ENCODE measurements at regions not wholly inside any gene's neighbourhood (a gene's known extent, or its start where the extent isn't known, plus 50 kb on each side); places are given as distances from the start of the nearest gene placed in this dataset.

- Histone ChIP-seq H3K4me3 (ENCODE audit: low read length in 2 of 2) (no peak overlapping the region), H3K9ac (ENCODE audit: low read length in 2 of 2) (no peak overlapping the region), H3K9me3 (ENCODE audit: control insufficient read depth in 2 of 2, low read length in 2 of 2) (no peaks in the 10 kb centered on the region), H3K4me1 (ENCODE audit: control insufficient read depth, insufficient read depth, low read length) (no peaks in the 10 kb centered on the region), H3K36me3 (ENCODE audit: control insufficient read depth in 2 of 2, insufficient read depth in 2 of 2, low read length in 2 of 2) (no peaks in the 10 kb centered on the region), H3K27me3 (ENCODE audit: control insufficient read depth in 1 of 2, insufficient read depth in 2 of 2, low read length in 2 of 2) (no peaks in the 10 kb centered on the region), H3K27ac (ENCODE audit: low read length) (no peak overlapping the region)
These were observed 947.7 kb upstream of the SLIT2 start for GRCh38 chr4:19304028-19304427.

- Histone ChIP-seq H3K36me3 (ENCODE audit: control insufficient read depth in 2 of 2, insufficient read depth in 2 of 2, low read length in 2 of 2) (no peaks in the 10 kb centered on the region), H3K27ac (ENCODE audit: low read length) (no peak overlapping the region), H3K9ac (ENCODE audit: low read length in 2 of 2) (no peak overlapping the region), H3K4me1 (ENCODE audit: control insufficient read depth, insufficient read depth, low read length) (no peaks in the 10 kb centered on the region), H3K4me3 (ENCODE audit: low read length in 2 of 2) (no peak overlapping the region), H3K27me3 (ENCODE audit: control insufficient read depth in 1 of 2, insufficient read depth in 2 of 2, low read length in 2 of 2) (no peaks in the 10 kb centered on the region), H3K9me3 (ENCODE audit: control insufficient read depth in 2 of 2, low read length in 2 of 2) (no peaks in the 10 kb centered on the region)
These were observed 950.2 kb upstream of the SLIT2 start for GRCh38 chr4:19301527-19301926.

GRCh38 chr4:19300213-19300612 is 951.5 kb upstream of the SLIT2 start:
- Histone ChIP-seq H3K27me3 (ENCODE audit: control insufficient read depth in 1 of 2, insufficient read depth in 2 of 2, low read length in 2 of 2) (no peaks in the 10 kb centered on the region), H3K4me1 (ENCODE audit: control insufficient read depth, insufficient read depth, low read length) (no peaks in the 10 kb centered on the region), H3K36me3 (ENCODE audit: control insufficient read depth in 2 of 2, insufficient read depth in 2 of 2, low read length in 2 of 2) (no peaks in the 10 kb centered on the region), H3K27ac (ENCODE audit: low read length) (no peak overlapping the region), H3K4me3 (ENCODE audit: low read length in 2 of 2) (no peak overlapping the region), H3K9ac (ENCODE audit: low read length in 2 of 2) (no peak overlapping the region), H3K9me3 (ENCODE audit: control insufficient read depth in 2 of 2, low read length in 2 of 2) (no peaks in the 10 kb centered on the region)

- Histone ChIP-seq H3K4me1 (ENCODE audit: control insufficient read depth, insufficient read depth, low read length) (no peaks in the 10 kb centered on the region), H3K27me3 (ENCODE audit: control insufficient read depth in 1 of 2, insufficient read depth in 2 of 2, low read length in 2 of 2) (no peaks in the 10 kb centered on the region), H3K9ac (ENCODE audit: low read length in 2 of 2) (no peak overlapping the region), H3K4me3 (ENCODE audit: low read length in 2 of 2) (no peak overlapping the region), H3K9me3 (ENCODE audit: control insufficient read depth in 2 of 2, low read length in 2 of 2) (no peaks in the 10 kb centered on the region), H3K27ac (ENCODE audit: low read length) (no peak overlapping the region), H3K36me3 (ENCODE audit: control insufficient read depth in 2 of 2, insufficient read depth in 2 of 2, low read length in 2 of 2) (no peaks in the 10 kb centered on the region)
These were observed 952.7 kb upstream of the SLIT2 start for GRCh38 chr4:19298998-19299397.

- no peaks in the 10 kb centered on the region for H3K27me3 ChIP-seq (ENCODE audit: control insufficient read depth in 1 of 2, insufficient read depth in 2 of 2, low read length in 2 of 2)
- no peak overlapping the region for H3K27ac ChIP-seq (ENCODE audit: low read length)
- no peaks in the 10 kb centered on the region for H3K9me3 ChIP-seq (ENCODE audit: control insufficient read depth in 2 of 2, low read length in 2 of 2)
- H3K4me3 ChIP-seq (ENCODE audit: low read length in 2 of 2), result no peak overlapping the region
- H3K36me3 ChIP-seq (ENCODE audit: control insufficient read depth in 2 of 2, insufficient read depth in 2 of 2, low read length in 2 of 2), result no peaks in the 10 kb centered on the region
- no peaks in the 10 kb centered on the region for H3K4me1 ChIP-seq (ENCODE audit: control insufficient read depth, insufficient read depth, low read length)
- H3K9ac ChIP-seq (ENCODE audit: low read length in 2 of 2), result no peak overlapping the region
These were observed 957.9 kb upstream of the SLIT2 start for GRCh38 chr4:19293781-19294180.

- Histone ChIP-seq H3K4me3 (ENCODE audit: low read length in 2 of 2) (no peak overlapping the region), H3K4me1 (ENCODE audit: control insufficient read depth, insufficient read depth, low read length) (no peaks in the 10 kb centered on the region), H3K36me3 (ENCODE audit: control insufficient read depth in 2 of 2, insufficient read depth in 2 of 2, low read length in 2 of 2) (no peaks in the 10 kb centered on the region), H3K27ac (ENCODE audit: low read length) (no peak overlapping the region), H3K9ac (ENCODE audit: low read length in 2 of 2) (no peak overlapping the region), H3K27me3 (ENCODE audit: control insufficient read depth in 1 of 2, insufficient read depth in 2 of 2, low read length in 2 of 2) (no peaks in the 10 kb centered on the region), H3K9me3 (ENCODE audit: control insufficient read depth in 2 of 2, low read length in 2 of 2) (no peaks in the 10 kb centered on the region)
These were observed 958.6 kb upstream of the SLIT2 start for GRCh38 chr4:19293080-19293479.

- Histone ChIP-seq H3K36me3 (ENCODE audit: control insufficient read depth in 2 of 2, insufficient read depth in 2 of 2, low read length in 2 of 2) (no peaks in the 10 kb centered on the region), H3K27me3 (ENCODE audit: control insufficient read depth in 1 of 2, insufficient read depth in 2 of 2, low read length in 2 of 2) (no peaks in the 10 kb centered on the region), H3K4me1 (ENCODE audit: control insufficient read depth, insufficient read depth, low read length) (no peaks in the 10 kb centered on the region), H3K9me3 (ENCODE audit: control insufficient read depth in 2 of 2, low read length in 2 of 2) (peaks cover 0 to 3% of the 10 kb centered on the region in 2 donors), H3K9ac (ENCODE audit: low read length in 2 of 2) (no peak overlapping the region), H3K4me3 (ENCODE audit: low read length in 2 of 2) (no peak overlapping the region), H3K27ac (ENCODE audit: low read length) (no peak overlapping the region)
These were observed 964.8 kb upstream of the SLIT2 start for GRCh38 chr4:19286924-19287323.

- Histone ChIP-seq H3K9me3 (ENCODE audit: control insufficient read depth in 2 of 2, low read length in 2 of 2) (peaks cover 0 to 3% of the 10 kb centered on the region in 2 donors), H3K4me3 (ENCODE audit: low read length in 2 of 2) (no peak overlapping the region), H3K27ac (ENCODE audit: low read length) (no peak overlapping the region), H3K27me3 (ENCODE audit: control insufficient read depth in 1 of 2, insufficient read depth in 2 of 2, low read length in 2 of 2) (no peaks in the 10 kb centered on the region), H3K4me1 (ENCODE audit: control insufficient read depth, insufficient read depth, low read length) (no peaks in the 10 kb centered on the region), H3K9ac (ENCODE audit: low read length in 2 of 2) (no peak overlapping the region), H3K36me3 (ENCODE audit: control insufficient read depth in 2 of 2, insufficient read depth in 2 of 2, low read length in 2 of 2) (no peaks in the 10 kb centered on the region)
These were observed 966.6 kb upstream of the SLIT2 start for GRCh38 chr4:19285146-19285545.

GRCh38 chr4:19278665-19279064 is 973.0 kb upstream of the SLIT2 start:
- Histone ChIP-seq H3K4me1 (ENCODE audit: control insufficient read depth, insufficient read depth, low read length) (no peaks in the 10 kb centered on the region), H3K9me3 (ENCODE audit: control insufficient read depth in 2 of 2, low read length in 2 of 2) (no peaks in the 10 kb centered on the region), H3K4me3 (ENCODE audit: low read length in 2 of 2) (no peak overlapping the region), H3K27ac (ENCODE audit: low read length) (no peak overlapping the region), H3K36me3 (ENCODE audit: control insufficient read depth in 2 of 2, insufficient read depth in 2 of 2, low read length in 2 of 2) (no peaks in the 10 kb centered on the region), H3K27me3 (ENCODE audit: control insufficient read depth in 1 of 2, insufficient read depth in 2 of 2, low read length in 2 of 2) (no peaks in the 10 kb centered on the region), H3K9ac (ENCODE audit: low read length in 2 of 2) (no peak overlapping the region)

- H3K9ac ChIP-seq (ENCODE audit: low read length in 2 of 2), result no peak overlapping the region
These were observed 985.1 kb upstream of the SLIT2 start for GRCh38 chr4:19266566-19266965.

GRCh38 chr4:19262467-19262866 is 989.2 kb upstream of the SLIT2 start:
- Histone ChIP-seq H3K9me3 (ENCODE audit: control insufficient read depth in 2 of 2, low read length in 2 of 2) (no peaks in the 10 kb centered on the region), H3K4me1 (ENCODE audit: control insufficient read depth, insufficient read depth, low read length) (no peaks in the 10 kb centered on the region), H3K9ac (ENCODE audit: low read length in 2 of 2) (no peak overlapping the region), H3K36me3 (ENCODE audit: control insufficient read depth in 2 of 2, insufficient read depth in 2 of 2, low read length in 2 of 2) (no peaks in the 10 kb centered on the region), H3K4me3 (ENCODE audit: low read length in 2 of 2) (no peak overlapping the region), H3K27ac (ENCODE audit: low read length) (no peak overlapping the region), H3K27me3 (ENCODE audit: control insufficient read depth in 1 of 2, insufficient read depth in 2 of 2, low read length in 2 of 2) (no peaks in the 10 kb centered on the region)

More at GRCh38 chr4:19266566-19266965, 985.1 kb upstream of the SLIT2 start:
- Histone ChIP-seq H3K4me1 (ENCODE audit: control insufficient read depth, insufficient read depth, low read length) (no peaks in the 10 kb centered on the region), H3K27ac (ENCODE audit: low read length) (no peak overlapping the region), H3K27me3 (ENCODE audit: control insufficient read depth in 1 of 2, insufficient read depth in 2 of 2, low read length in 2 of 2) (no peaks in the 10 kb centered on the region), H3K36me3 (ENCODE audit: control insufficient read depth in 2 of 2, insufficient read depth in 2 of 2, low read length in 2 of 2) (no peaks in the 10 kb centered on the region), H3K4me3 (ENCODE audit: low read length in 2 of 2) (no peak overlapping the region), H3K9me3 (ENCODE audit: control insufficient read depth in 2 of 2, low read length in 2 of 2) (no peaks in the 10 kb centered on the region)
